ENCODE measurements at regions not wholly inside any gene's neighbourhood (a gene's known extent, or its start where the extent isn't known, plus 50 kb on each side); places are given as distances from the start of the nearest gene placed in this dataset.

GRCh38 chr18:25614168-25614567 is 262.2 kb upstream of the ZNF521 start:
- DNase-seq (no peak), ATAC-seq (ENCODE audit: low FRiP score in 2 of 2) (no peak)
- Histone ChIP-seq H3K4me3 (no peak overlapping the region), H3K36me3 (no peaks in the 10 kb centered on the region), H3K9me3 (peaks cover 0 to 4% (median 0%) of the 10 kb centered on the region in 4 donors), H3K27me3 (no peaks in the 10 kb centered on the region), H3K27ac (no peak overlapping the region), H3K4me1 (no peaks in the 10 kb centered on the region)
- TF ChIP-seq POLR2AphosphoS5 (IDR thresholded peaks at IDR 0.05) (no peak), POLR2A (IDR thresholded peaks at IDR 0.05) (no peak), EP300 (IDR thresholded peaks at IDR 0.05) (no peak), CTCF (IDR thresholded peaks at IDR 0.05) (no peak)
- 84 to 87% methylated on average over 4 of the region's 4 CpGs for WGBS, 2 donors

- H3K4me1 ChIP-seq: no peaks in the 10 kb centered on the region
- DNase-seq (no peak), ATAC-seq (ENCODE audit: low FRiP score in 2 of 2) (no peak)
- WGBS, 2 donors: 80 to 82% methylated on average over 5 of the region's 5 CpGs
- no peak overlapping the region for H3K4me3 ChIP-seq
- no peak overlapping the region for H3K27ac ChIP-seq
- no peaks in the 10 kb centered on the region for H3K27me3 ChIP-seq
- TF ChIP-seq CTCF (IDR thresholded peaks at IDR 0.05): no peak
- TF ChIP-seq EP300 (IDR thresholded peaks at IDR 0.05): no peak
- TF ChIP-seq POLR2A (IDR thresholded peaks at IDR 0.05): no peak
- no peak for TF ChIP-seq POLR2AphosphoS5 (IDR thresholded peaks at IDR 0.05)
- H3K36me3 ChIP-seq: no peaks in the 10 kb centered on the region
- H3K9me3 ChIP-seq: peaks cover 0 to 4% (median 0%) of the 10 kb centered on the region in 4 donors
These were observed 260.5 kb upstream of the ZNF521 start for GRCh38 chr18:25612466-25612865.

GRCh38 chr18:25608091-25608490 is 256.1 kb upstream of the ZNF521 start:
- 86 to 89% methylated on average over 4 of the region's 4 CpGs for WGBS, 2 donors
- DNase-seq: no peak
- no peak for ATAC-seq (ENCODE audit: low FRiP score in 2 of 2)

DNA sequence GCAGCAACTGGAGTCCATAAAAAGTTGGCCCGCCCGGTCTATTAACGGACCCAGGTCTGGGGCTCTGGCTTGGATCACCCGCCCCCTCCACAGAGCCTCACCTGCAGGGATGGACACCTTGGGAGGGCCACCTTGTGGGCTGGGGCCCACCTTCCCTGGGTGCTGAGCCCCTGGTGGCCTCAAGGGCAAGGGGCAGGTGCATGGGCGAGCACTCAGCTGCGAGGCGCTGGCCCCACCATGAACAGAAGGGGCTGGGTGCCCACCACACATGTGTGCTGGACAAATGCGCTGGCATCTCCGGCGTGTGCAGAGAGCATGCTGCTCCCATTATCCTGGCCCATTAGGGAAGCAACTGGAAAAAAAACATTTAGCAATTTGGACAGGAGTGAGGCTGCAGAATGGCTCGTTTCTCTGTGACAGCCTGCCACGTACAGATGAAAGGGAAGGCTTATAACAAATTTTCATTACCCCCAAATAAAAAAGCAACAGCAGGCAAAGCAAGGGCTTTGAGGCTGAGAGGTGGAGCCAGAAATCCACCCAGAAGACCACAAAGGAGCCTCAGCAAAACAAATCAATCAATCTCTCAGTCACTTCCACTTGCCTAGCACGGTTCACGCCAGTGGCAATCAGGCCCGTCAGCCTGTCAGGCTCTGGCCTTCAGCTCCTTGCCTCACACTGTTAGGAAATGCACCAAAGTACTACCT is 253.1 kb upstream of the ZNF521 start:
- no peaks in the 10 kb centered on the region for H3K9me3 ChIP-seq
- peak; percentile 28 to 71 for ATAC-seq (ENCODE audit: low FRiP score in 2 of 2)
- no peaks in the 10 kb centered on the region for H3K36me3 ChIP-seq
- no peaks in the 10 kb centered on the region for H3K4me1 ChIP-seq
- WGBS, 2 donors: 77 to 82% methylated on average over 8 to 14 of the region's 15 CpGs
- no peak overlapping the region for H3K27ac ChIP-seq
- DNase-seq: peak in 1 of 2 donors; percentile 46
- H3K4me3 ChIP-seq: no peak overlapping the region
- no peaks in the 10 kb centered on the region for H3K27me3 ChIP-seq
- no peak for TF ChIP-seq EP300 (IDR thresholded peaks at IDR 0.05)
- TF ChIP-seq CTCF (IDR thresholded peaks at IDR 0.05): no peak
- TF ChIP-seq POLR2A (IDR thresholded peaks at IDR 0.05): no peak
- TF ChIP-seq POLR2AphosphoS5 (IDR thresholded peaks at IDR 0.05): no peak

More at GRCh38 chr18:25608091-25608490, 256.1 kb upstream of the ZNF521 start:
- no peak for TF ChIP-seq POLR2A (IDR thresholded peaks at IDR 0.05)
- no peak for TF ChIP-seq POLR2AphosphoS5 (IDR thresholded peaks at IDR 0.05)
- no peak for TF ChIP-seq EP300 (IDR thresholded peaks at IDR 0.05)
- no peak for TF ChIP-seq CTCF (IDR thresholded peaks at IDR 0.05)
- Histone ChIP-seq H3K36me3 (no peaks in the 10 kb centered on the region), H3K4me3 (no peak overlapping the region), H3K4me1 (no peaks in the 10 kb centered on the region), H3K9me3 (no peaks in the 10 kb centered on the region), H3K27me3 (no peaks in the 10 kb centered on the region), H3K27ac (no peak overlapping the region)
